CD4-positive, alpha-beta T cell (primary cell): ENCODE measurements at regions not wholly inside any gene's neighbourhood (a gene's known extent, or its start where the extent isn't known, plus 50 kb on each side); places are given as distances from the start of the nearest gene placed in this dataset.
A peak's percentile ranks its signal among the peaks of the same experiment; 100 is the strongest.

Source experiments
- ATAC-seq: fragments of 200-7000 bp; cut with Tn5 transposase; one replicate; pipeline ENCODE4 v1.10.0; 2022; ENCODE audit warnings: mild to moderate bottlenecking; ENCODE audit not compliant: poor library complexity
- CTCF ChIA-PET: fragments of 350-600 bp; sonication (Branson Sonifier 250); formaldehyde crosslinking; loops from one replicate; lab custom pipeline; 2021; ENCODE audit warnings: antibody characterized with exemption, inconsistent platforms; lab: Charles Lee
- POLR2A ChIA-PET: fragments of 350-600 bp; sonication (Branson Sonifier 250); formaldehyde crosslinking; loops from one replicate; lab custom pipeline; 2021; ENCODE audit warnings: antibody characterized with exemption, inconsistent platforms; lab: Charles Lee
- DNase-seq, 14 experiments: peaks; one replicate each; pipeline ENCODE4 v3.0.0-alpha.2; 2013 to 2020; ENCODE audit warnings: mixed read lengths in 2 of 14
- H3K27ac ChIP-seq, 2 donors: one replicate each; pipeline versions ENCODE4 v1.5.1 to v1.7.0; 2013; ENCODE audit warnings: low read length in 2 of 2, low read depth in 1 of 2, mild to moderate bottlenecking in 1 of 2
- H3K27me3 ChIP-seq, 2 experiments: 1 replicate in 1 of 2; 2 replicates in 1 of 2; pipeline versions ENCODE4 v1.6.1 to v1.7.0; 2013; ENCODE audit warnings: low read length in 2 of 2, control low read depth in 1 of 2, mild to moderate bottlenecking in 1 of 2, moderate library complexity in 1 of 2; ENCODE audit not compliant: insufficient read depth in 2 of 2, control insufficient read depth in 1 of 2
- H3K36me3 ChIP-seq: one replicate; pipeline ENCODE4 v1.6.1; 2013; ENCODE audit warnings: low read length, control low read depth; ENCODE audit not compliant: insufficient read depth
- H3K4me1 ChIP-seq: one replicate; pipeline ENCODE4 v1.6.1; 2013; ENCODE audit warnings: low read length, control low read depth; ENCODE audit not compliant: insufficient read depth
- H3K4me3 ChIP-seq: one replicate; pipeline ENCODE4 v1.5.1; 2013; ENCODE audit warnings: mild to moderate bottlenecking, low read length, moderate library complexity
- H3K9me3 ChIP-seq, 2 experiments: 1 replicate in 1 of 2; 2 replicates in 1 of 2; pipeline versions ENCODE4 v1.6.1 to v1.7.0; 2013; ENCODE audit warnings: low read length in 2 of 2, mild to moderate bottlenecking in 2 of 2, control low read depth in 1 of 2, moderate library complexity in 1 of 2; ENCODE audit not compliant: control insufficient read depth in 1 of 2, insufficient read depth in 1 of 2
- H3K27ac Mint-ChIP-seq: one replicate; pipeline ENCODE4 v1.8.0; 2020; ENCODE audit warnings: mixed read lengths
- H3K27me3 Mint-ChIP-seq: one replicate; pipeline ENCODE4 v1.8.0; 2021; ENCODE audit warnings: mixed read lengths
- H3K36me3 Mint-ChIP-seq: one replicate; pipeline ENCODE4 v1.8.0; 2021; ENCODE audit warnings: low read depth, mixed read lengths
- H3K4me1 Mint-ChIP-seq: one replicate; pipeline ENCODE4 v1.8.0; 2021; ENCODE audit warnings: low read depth, mixed read lengths
- H3K4me3 Mint-ChIP-seq: one replicate; pipeline ENCODE4 v1.8.0; 2020; ENCODE audit warnings: mild to moderate bottlenecking, mixed read lengths
- H3K9me3 Mint-ChIP-seq: one replicate; pipeline ENCODE4 v1.8.0; 2020; ENCODE audit warnings: mixed read lengths
- CTCF ChIP-seq: fragments of 200-600 bp; IDR thresholded peaks from one replicate; pipeline ENCODE4 v1.8.0; 2022; ENCODE audit warnings: antibody characterized with exemption, mild to moderate bottlenecking
- intact Hi-C, 2 experiments: fragments of 100-400 bp; cut with DNase I in 1 of 2; cut with micrococcal nuclease in 1 of 2; formaldehyde crosslinking; loops; one replicate each; pipeline versions ENCODE4 v1.15.1 to v1.9.0; 2023 to 2025; cut with DNase I, micrococcal nuclease

GRCh38 chr5:106171132-106171531 lies 1499.6 kb downstream of the EFNA5 start:
- Histone ChIP-seq H3K27ac (no peak overlapping the region), H3K27me3 (no peaks in the 10 kb centered on the region), H3K4me3 (no peak overlapping the region), H3K36me3 (no peaks in the 10 kb centered on the region), H3K4me1 (no peaks in the 10 kb centered on the region), H3K9me3 (no peaks in the 10 kb centered on the region)
- no peak overlapping the region for H3K27ac Mint-ChIP-seq
- no peak for ATAC-seq
- no peaks in the 10 kb centered on the region for H3K27me3 Mint-ChIP-seq
- H3K4me1 Mint-ChIP-seq, result no peaks in the 10 kb centered on the region
- ChIA-PET POLR2A (no interaction called here), CTCF (no interaction called here)
- no peaks in the 10 kb centered on the region for H3K36me3 Mint-ChIP-seq
- no peak for TF ChIP-seq CTCF
- DNase-seq, result no peak
- no peak overlapping the region for H3K4me3 Mint-ChIP-seq
- intact Hi-C loops, result no loop called here
- no peaks in the 10 kb centered on the region for H3K9me3 Mint-ChIP-seq

- Histone ChIP-seq H3K4me3 (no peak overlapping the region), H3K27me3 (no peaks in the 10 kb centered on the region), H3K36me3 (no peaks in the 10 kb centered on the region), H3K4me1 (no peaks in the 10 kb centered on the region), H3K9me3 (peaks cover 0 to 9% of the 10 kb centered on the region in 2 experiments), H3K27ac (no peak overlapping the region)
- intact Hi-C loops, result no loop called here
- H3K36me3 Mint-ChIP-seq, result no peaks in the 10 kb centered on the region
- H3K4me1 Mint-ChIP-seq, result no peaks in the 10 kb centered on the region
- ChIA-PET CTCF (no interaction called here), POLR2A (no interaction called here)
- ATAC-seq (no peak), DNase-seq (no peak)
- H3K27me3 Mint-ChIP-seq, result no peaks in the 10 kb centered on the region
- H3K9me3 Mint-ChIP-seq, result no peaks in the 10 kb centered on the region
- TF ChIP-seq CTCF, result no peak
- no peak overlapping the region for H3K4me3 Mint-ChIP-seq
- H3K27ac Mint-ChIP-seq, result no peak overlapping the region
These were observed 1503.0 kb downstream of the EFNA5 start for GRCh38 chr5:106167766-106168165.

GRCh38 chr5:106163233-106163632 lies 1507.5 kb downstream of the EFNA5 start:
- Mint-ChIP-seq H3K36me3 (no peaks in the 10 kb centered on the region), H3K4me3 (no peak overlapping the region), H3K9me3 (no peaks in the 10 kb centered on the region), H3K4me1 (no peaks in the 10 kb centered on the region), H3K27ac (no peak overlapping the region), H3K27me3 (no peaks in the 10 kb centered on the region)
- H3K4me1 ChIP-seq, result no peaks in the 10 kb centered on the region
- ATAC-seq, result no peak
- TF ChIP-seq CTCF, result no peak
- H3K4me3 ChIP-seq, result no peak overlapping the region
- no peaks in the 10 kb centered on the region for H3K27me3 ChIP-seq
- intact Hi-C loops, result no loop called here
- peaks cover 0 to 9% of the 10 kb centered on the region in 2 experiments for H3K9me3 ChIP-seq
- POLR2A ChIA-PET, result no interaction called here
- CTCF ChIA-PET, result no interaction called here
- peak in 1 of 14 experiments; percentile 5 for DNase-seq
- no peaks in the 10 kb centered on the region for H3K36me3 ChIP-seq
- no peak overlapping the region for H3K27ac ChIP-seq
